ENCODE measurements at regions not wholly inside any gene's neighbourhood (a gene's known extent, or its start where the extent isn't known, plus 50 kb on each side); places are given as distances from the start of the nearest gene placed in this dataset.

DNA sequence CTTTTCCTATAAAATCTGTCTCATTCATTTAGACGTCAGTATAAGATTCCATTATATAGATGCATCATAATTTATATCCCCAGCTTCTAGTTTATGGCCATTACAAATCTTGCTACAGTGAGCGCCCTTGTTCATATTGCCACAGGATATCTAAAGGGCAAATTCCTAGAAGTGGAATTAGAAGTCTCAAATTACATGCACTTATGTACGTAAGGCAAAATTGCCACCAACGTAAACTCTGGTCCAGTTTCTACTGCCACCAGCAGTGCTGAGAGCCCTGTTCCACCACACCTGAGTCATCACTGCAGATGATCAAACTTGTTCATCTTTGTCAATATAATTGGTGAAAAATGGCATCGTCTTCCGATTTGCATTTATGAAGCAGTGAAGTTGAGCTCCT is 90.9 kb upstream of the ID2 start:
- TF ChIP-seq, protein P1, sequence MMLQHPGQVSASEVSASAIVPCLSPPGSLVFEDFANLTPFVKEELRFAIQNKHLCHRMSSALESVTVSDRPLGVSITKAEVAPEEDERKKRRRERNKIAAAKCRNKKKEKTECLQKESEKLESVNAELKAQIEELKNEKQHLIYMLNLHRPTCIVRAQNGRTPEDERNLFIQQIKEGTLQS (IDR thresholded peaks at IDR 0.05): no peak
- TF ChIP-seq POLR2A (IDR thresholded peaks at IDR 0.05; ENCODE audit: borderline replicate concordance, extremely low read depth, insufficient read depth, insufficient read length) (no peak), ZNF274 (IDR thresholded peaks at IDR 0.05; ENCODE audit: low read depth, low read length) (no peak), SRF (IDR thresholded peaks at IDR 0.05; ENCODE audit: low read depth) (no peak), POLR2AphosphoS5 (IDR thresholded peaks at IDR 0.05; ENCODE audit: low read depth, low read length) (no peak), CBX3 (IDR thresholded peaks at IDR 0.05; ENCODE audit: low read depth) (no peak), TCF7L2 (IDR thresholded peaks at IDR 0.05; ENCODE audit: borderline replicate concordance, extremely low read depth, insufficient read depth, insufficient read length) (no peak), RAD21 (IDR thresholded peaks at IDR 0.05; ENCODE audit: low read depth) (no peak), SP1 (IDR thresholded peaks at IDR 0.05; ENCODE audit: low read depth) (no peak), ZFX (IDR thresholded peaks at IDR 0.05) (no peak), EZH2phosphoT487 (IDR thresholded peaks at IDR 0.05; ENCODE audit: borderline replicate concordance) (no peak)
- TF ChIP-seq, protein P2, sequence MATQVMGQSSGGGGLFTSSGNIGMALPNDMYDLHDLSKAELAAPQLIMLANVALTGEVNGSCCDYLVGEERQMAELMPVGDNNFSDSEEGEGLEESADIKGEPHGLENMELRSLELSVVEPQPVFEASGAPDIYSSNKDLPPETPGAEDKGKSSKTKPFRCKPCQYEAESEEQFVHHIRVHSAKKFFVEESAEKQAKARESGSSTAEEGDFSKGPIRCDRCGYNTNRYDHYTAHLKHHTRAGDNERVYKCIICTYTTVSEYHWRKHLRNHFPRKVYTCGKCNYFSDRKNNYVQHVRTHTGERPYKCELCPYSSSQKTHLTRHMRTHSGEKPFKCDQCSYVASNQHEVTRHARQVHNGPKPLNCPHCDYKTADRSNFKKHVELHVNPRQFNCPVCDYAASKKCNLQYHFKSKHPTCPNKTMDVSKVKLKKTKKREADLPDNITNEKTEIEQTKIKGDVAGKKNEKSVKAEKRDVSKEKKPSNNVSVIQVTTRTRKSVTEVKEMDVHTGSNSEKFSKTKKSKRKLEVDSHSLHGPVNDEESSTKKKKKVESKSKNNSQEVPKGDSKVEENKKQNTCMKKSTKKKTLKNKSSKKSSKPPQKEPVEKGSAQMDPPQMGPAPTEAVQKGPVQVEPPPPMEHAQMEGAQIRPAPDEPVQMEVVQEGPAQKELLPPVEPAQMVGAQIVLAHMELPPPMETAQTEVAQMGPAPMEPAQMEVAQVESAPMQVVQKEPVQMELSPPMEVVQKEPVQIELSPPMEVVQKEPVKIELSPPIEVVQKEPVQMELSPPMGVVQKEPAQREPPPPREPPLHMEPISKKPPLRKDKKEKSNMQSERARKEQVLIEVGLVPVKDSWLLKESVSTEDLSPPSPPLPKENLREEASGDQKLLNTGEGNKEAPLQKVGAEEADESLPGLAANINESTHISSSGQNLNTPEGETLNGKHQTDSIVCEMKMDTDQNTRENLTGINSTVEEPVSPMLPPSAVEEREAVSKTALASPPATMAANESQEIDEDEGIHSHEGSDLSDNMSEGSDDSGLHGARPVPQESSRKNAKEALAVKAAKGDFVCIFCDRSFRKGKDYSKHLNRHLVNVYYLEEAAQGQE (IDR thresholded peaks at IDR 0.05; ENCODE audit: low read depth): no peak
- TF ChIP-seq, protein P3, sequence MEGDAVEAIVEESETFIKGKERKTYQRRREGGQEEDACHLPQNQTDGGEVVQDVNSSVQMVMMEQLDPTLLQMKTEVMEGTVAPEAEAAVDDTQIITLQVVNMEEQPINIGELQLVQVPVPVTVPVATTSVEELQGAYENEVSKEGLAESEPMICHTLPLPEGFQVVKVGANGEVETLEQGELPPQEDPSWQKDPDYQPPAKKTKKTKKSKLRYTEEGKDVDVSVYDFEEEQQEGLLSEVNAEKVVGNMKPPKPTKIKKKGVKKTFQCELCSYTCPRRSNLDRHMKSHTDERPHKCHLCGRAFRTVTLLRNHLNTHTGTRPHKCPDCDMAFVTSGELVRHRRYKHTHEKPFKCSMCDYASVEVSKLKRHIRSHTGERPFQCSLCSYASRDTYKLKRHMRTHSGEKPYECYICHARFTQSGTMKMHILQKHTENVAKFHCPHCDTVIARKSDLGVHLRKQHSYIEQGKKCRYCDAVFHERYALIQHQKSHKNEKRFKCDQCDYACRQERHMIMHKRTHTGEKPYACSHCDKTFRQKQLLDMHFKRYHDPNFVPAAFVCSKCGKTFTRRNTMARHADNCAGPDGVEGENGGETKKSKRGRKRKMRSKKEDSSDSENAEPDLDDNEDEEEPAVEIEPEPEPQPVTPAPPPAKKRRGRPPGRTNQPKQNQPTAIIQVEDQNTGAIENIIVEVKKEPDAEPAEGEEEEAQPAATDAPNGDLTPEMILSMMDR (IDR thresholded peaks at IDR 0.05 in 2 of 3, conservative IDR thresholded peaks at IDR 0.05 in 1 of 3; ENCODE audit: borderline replicate concordance in 1 of 3, insufficient read depth in 1 of 3, low read depth in 2 of 3, low read length in 2 of 3): no peak
- TF ChIP-seq, protein P4, sequence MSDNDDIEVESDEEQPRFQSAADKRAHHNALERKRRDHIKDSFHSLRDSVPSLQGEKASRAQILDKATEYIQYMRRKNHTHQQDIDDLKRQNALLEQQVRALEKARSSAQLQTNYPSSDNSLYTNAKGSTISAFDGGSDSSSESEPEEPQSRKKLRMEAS (IDR thresholded peaks at IDR 0.05): no peak
